Astrocyte of the spinal cord (primary cell): ENCODE measurements at regions not wholly inside any gene's neighbourhood (a gene's known extent, or its start where the extent isn't known, plus 50 kb on each side); places are given as distances from the start of the nearest gene placed in this dataset.

ENCODE experiments used
- DNase-seq: peaks from one replicate; pipeline ENCODE4 v3.0.0; 2011; ENCODE audit warnings: low read depth, low spot score
- H3K4me3 ChIP-seq: 2 replicates; pipeline ENCODE4 v1.5.1; 2011; ENCODE audit warnings: low read depth, mild to moderate bottlenecking, low read length, moderate library complexity
- in situ Hi-C: cut with HindIII; loops from 2 replicates; pipeline ENCODE4 v1.10.0; 2017; ENCODE audit warnings: low sequenced_read_pairs
- TF ChIP-seq, protein P1 (sequence below): IDR thresholded peaks from 2 replicates; pipeline ENCODE4 v1.5.1; 2012; ENCODE audit warnings: low read depth, mild to moderate bottlenecking, low read length, inconsistent platforms

DNA sequence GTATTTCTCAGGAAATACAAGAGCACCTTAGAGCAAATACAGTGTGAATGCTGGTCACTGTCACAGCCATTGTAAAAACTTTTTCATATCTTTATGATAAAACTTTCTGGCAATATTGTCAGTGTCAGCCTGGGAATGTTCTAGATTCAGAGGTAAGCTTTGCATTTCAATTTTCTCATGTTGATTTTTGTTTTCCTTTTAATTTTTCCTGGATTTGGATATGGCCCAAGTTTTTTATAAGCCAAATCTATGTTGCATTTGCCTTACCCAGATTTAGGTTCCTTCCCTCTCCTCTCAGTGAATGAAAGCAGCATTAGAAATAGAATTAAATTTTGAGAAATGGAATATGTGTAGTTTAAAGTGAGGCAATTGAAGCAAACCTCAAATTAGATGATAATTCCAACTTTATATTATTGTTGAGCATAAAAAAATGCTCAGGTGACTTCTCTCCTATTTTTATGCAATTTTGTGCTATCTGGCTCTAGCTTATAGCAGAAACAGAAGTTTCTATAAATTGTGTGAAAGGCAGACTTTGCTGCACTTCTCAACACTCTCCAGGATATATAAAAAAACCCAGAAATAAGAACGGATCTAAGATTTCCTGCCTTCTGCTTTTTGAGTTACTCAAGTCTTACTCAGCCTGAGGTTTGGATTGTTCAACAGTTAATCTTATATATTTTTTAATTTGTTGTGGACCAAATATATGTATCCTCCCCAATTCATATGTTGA lies 368.2 kb upstream of the PRICKLE1 start:
- no peak overlapping the region for H3K4me3 ChIP-seq
- TF ChIP-seq, protein P1, sequence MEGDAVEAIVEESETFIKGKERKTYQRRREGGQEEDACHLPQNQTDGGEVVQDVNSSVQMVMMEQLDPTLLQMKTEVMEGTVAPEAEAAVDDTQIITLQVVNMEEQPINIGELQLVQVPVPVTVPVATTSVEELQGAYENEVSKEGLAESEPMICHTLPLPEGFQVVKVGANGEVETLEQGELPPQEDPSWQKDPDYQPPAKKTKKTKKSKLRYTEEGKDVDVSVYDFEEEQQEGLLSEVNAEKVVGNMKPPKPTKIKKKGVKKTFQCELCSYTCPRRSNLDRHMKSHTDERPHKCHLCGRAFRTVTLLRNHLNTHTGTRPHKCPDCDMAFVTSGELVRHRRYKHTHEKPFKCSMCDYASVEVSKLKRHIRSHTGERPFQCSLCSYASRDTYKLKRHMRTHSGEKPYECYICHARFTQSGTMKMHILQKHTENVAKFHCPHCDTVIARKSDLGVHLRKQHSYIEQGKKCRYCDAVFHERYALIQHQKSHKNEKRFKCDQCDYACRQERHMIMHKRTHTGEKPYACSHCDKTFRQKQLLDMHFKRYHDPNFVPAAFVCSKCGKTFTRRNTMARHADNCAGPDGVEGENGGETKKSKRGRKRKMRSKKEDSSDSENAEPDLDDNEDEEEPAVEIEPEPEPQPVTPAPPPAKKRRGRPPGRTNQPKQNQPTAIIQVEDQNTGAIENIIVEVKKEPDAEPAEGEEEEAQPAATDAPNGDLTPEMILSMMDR: no peak
- in situ Hi-C loops: no loop called here
- DNase-seq: no peak

DNA sequence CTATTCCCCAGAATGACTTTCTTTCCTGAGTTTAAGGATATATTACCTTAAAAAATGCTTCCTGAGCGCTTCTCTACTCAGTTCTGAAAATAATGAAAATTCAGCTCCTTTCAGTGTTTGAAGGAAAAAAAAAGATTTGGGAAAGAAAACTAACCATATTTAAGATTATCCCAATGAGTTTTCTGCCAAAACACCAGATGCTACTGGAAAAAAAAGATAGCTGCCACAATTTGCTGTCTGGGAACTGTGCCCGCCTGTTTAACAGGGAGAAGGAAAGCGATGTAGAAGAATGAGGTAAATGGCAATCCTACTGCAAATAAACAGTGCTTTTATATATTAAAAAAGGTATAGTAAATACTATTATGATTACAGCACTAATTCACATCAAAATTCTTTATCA lies 367.6 kb upstream of the PRICKLE1 start:
- in situ Hi-C loops: no loop called here
- TF ChIP-seq, protein P1: no peak
- no peak overlapping the region for H3K4me3 ChIP-seq
- DNase-seq: no peak

DNA sequence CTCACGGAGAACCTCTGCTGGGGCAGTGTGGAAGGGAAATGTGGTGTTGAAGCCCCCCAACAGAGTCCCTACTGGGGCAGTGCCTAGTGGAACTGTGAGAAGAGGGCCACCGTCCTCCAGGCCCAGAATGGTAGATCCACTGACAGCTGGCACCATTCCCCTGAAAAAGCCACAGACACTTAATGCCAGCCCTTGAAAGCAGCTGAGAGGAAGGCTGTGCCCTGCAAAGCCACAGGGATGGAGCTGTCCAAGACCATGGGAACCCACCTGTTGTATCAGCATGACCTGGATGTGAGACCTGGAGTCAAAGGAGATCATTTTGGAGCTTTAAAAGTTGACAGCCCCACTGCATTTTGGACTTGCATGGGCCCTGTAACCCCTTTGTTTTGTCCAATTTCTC lies 363.5 kb upstream of the PRICKLE1 start:
- no peak overlapping the region for H3K4me3 ChIP-seq
- in situ Hi-C loops: no loop called here
- TF ChIP-seq, protein P1: no peak
- DNase-seq: no peak

DNA sequence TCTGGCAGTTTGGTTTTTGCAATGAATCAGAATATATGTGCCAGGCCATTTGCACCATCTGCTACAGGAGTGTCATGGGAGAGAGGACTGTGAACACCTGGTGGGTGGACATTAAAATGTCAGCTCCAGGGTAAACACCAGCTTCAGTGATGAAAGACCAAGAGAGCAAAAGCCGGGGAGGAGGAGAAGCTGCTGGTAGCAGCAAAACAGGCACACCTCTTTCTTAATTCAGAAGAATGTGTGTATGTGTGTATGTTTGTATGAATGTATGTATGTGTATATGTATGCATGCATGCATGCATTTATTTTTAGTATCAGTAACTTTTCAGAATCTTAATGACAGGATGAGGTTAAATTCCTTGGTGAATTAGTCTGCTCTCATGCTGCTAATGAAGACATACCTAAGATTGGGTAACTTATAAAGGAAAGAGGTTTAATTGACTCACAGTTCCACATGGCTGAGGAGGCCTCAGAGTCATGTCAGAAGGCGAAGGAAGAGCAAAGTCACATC lies 357.4 kb upstream of the PRICKLE1 start:
- no peak for DNase-seq
- no peak overlapping the region for H3K4me3 ChIP-seq
- TF ChIP-seq, protein P1: no peak
- in situ Hi-C loops: no loop called here

DNA sequence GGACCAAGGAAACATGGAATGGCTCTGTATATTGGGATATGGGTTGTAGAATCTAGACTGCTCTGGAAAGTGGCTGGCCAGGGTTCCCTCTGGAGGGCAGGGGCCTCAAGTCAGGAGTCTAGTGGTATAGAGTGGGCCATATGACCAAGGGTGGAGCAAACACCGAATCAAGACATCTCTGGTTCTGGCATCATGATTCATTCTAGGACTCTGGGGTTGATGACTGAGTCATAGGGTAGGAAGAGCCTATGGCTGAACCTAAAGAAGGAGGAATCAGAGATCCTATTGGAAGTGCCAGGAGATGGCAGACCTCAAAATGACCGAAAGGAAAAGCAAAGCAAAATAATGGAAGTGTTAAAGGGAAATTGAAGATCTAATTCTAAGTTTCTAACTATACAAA lies 356.4 kb upstream of the PRICKLE1 start:
- no peak overlapping the region for H3K4me3 ChIP-seq
- in situ Hi-C loops: no loop called here
- no peak for DNase-seq
- TF ChIP-seq, protein P1: no peak

DNA sequence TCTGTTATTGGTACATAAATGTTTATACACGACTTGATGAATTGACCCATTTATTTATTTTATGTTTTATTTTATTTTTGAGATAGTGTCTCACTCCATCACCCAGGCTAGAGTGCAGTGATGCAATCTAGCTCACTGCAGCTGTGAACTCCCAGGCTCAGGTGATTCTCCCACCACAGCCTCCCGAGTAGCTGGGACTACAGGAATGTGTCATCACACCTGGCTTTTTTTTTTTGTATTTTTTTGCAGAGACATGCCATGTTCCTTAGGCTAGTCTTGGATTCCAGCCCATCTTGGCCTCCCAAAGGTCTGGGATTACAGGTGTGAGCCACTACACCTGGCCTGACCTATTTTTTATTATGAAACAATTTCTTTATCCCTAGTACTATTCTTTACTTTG lies 355.0 kb upstream of the PRICKLE1 start:
- in situ Hi-C loops: no loop called here
- H3K4me3 ChIP-seq: no peak overlapping the region
- DNase-seq: no peak
- TF ChIP-seq, protein P1: no peak
